ENCODE measurements at regions not wholly inside any gene's neighbourhood (a gene's known extent, or its start where the extent isn't known, plus 50 kb on each side); places are given as distances from the start of the nearest gene placed in this dataset.
A peak's percentile ranks its signal among the peaks of the same experiment; 100 is the strongest.

DNA sequence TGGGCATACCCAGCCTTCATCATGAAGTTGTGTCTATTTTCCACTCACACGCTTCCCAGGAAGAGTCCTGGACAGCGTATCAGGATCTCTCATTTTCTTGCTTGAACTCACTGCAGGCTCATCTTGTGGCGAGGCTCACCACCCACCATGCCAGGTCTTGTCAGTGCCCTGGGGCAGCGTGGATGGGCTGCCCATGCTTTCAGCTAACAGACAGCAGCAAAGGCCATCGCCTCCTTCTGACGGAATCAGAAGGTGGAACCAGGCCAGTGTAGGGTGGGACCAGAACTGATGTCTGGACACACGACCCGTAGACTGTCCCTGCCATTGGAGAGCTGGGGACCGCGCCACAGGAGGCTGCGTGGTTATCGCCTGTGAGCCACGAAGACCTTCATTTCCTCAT, 169.4 kb downstream of the FOXL1 start:
- no peak for DNase-seq (ENCODE audit: low read depth)

- no peak for DNase-seq (ENCODE audit: low read depth)
These were observed 170.3 kb downstream of the FOXL1 start for GRCh38 chr16:86748652-86749051.

GRCh38 chr16:86751076-86752030, 173.0 kb downstream of the FOXL1 start:
- no peak for DNase-seq (ENCODE audit: low read depth)

DNA sequence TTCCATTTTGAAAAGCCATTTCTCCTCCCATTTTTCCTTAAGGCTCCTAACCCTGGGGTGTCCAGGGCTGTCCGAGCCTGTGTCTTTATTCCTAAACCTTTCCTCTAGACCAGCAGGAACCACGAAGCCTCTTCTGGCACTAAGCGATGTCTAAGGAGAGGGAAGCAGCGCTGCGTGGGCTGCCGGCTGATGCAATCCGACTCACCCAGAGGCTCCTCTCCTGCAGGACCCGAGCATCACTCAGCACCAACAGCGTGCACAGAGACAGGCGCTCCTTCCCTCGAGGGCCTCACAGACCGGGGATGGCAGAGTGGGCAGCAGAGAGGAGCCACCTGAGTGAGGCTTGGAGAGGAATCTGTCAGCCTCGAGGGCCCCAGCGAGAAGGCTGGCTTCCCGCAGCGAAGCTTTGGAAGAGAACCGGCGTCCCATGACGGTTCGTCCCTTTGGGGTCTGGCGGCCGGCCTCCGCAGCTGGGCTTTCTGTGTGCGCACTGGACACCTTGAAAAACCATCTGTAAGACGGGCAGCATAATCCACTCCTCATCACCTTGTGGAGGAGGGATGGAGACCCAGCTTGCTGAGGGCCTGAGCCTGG, 174.3 kb downstream of the FOXL1 start:
- DNase-seq (ENCODE audit: low read depth), result no peak

GRCh38 chr16:86753399-86753798, 175.1 kb downstream of the FOXL1 start:
- DNase-seq (ENCODE audit: low read depth), result no peak

DNA sequence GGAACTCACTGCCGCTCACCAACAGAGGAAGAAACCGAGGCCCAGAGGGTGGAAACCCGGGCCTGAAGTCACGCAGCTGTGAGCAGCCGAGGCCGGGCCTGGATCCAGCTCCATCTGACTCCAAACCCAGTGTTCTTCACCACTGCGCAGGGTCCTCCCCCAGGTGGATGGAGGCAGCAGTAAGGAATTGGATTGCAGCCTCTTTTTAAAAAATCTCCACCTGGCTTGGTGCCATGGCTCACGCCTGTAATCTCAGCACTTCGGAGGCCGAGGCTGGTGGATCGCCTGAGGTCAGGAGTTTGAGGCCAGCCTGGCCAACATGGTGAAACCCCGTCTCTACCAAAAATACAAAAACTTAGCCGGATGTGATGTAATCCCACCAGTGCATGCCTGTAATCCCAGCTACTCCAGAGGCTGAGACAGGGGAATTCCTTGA, 177.2 kb downstream of the FOXL1 start:
- no peak for DNase-seq (ENCODE audit: low read depth)

- DNase-seq (ENCODE audit: low read depth), result no peak
These were observed 178.7 kb downstream of the FOXL1 start for GRCh38 chr16:86756882-86757703.

DNA sequence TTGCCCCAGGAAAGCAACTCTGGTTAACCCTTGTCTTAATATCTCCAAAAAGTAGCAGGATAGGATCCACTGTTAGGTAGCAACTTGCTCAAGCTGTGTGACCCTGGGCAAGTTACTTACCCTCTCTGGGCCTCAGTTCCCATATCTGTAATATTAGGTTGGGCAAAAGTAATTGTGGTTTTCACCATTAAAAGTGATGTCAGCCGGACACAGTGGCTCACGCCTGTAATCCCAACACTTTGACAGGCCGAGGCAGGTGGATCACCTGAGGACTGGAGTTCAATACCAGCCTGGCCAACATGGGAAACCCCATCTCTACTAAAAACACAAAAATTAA, 179.3 kb downstream of the FOXL1 start:
- no peak for DNase-seq (ENCODE audit: low read depth)

DNA sequence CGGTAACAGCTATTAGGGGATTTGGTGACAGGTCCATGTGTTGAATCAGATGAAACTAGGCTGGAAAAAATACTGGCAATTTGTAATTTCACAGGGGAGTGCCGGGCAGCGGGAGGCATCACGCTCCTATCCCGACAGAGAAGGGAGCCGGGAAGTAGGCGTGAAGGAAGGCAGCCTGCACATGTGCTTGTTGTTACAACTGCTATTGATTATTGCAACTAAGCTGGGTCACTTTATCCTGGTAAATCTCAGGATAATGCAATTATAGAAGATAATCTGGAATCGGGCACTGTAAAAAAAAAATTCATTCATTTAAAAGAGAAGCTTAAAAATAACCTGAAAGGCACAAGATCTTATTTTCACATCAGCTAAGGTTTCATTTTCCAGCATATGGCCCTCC, 180.6 kb downstream of the FOXL1 start:
- no peak for DNase-seq (ENCODE audit: low read depth)

GRCh38 chr16:86761111-86762031, 183.0 kb downstream of the FOXL1 start:
- DNase-seq (ENCODE audit: low read depth), result no peak

DNA sequence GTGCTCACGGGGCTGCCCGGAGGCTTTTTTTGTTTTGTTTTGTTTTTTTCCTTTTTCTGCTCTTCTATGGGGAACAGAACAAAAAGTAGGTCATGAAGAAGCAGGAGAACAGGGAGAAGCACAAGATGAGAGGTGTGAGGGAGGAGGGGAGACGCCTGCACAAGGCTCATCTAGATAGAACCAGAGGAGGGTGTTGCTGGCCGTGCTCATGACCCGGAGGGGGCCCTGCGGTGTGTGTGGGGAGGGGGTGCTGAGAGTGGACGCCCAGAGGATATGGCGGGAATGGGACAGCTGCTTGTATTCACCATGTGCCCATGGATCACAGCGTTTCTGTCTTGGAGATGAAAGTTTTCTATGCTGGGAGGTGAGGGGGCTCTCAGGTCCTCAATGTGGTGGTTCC, 183.7 kb downstream of the FOXL1 start:
- DNase-seq (ENCODE audit: low read depth), result no peak

- DNase-seq (ENCODE audit: low read depth), result no peak
These were observed 185.5 kb downstream of the FOXL1 start for GRCh38 chr16:86763819-86764218.

- DNase-seq (ENCODE audit: low read depth), result no peak
These were observed 186.2 kb downstream of the FOXL1 start for GRCh38 chr16:86764551-86764950.

DNA sequence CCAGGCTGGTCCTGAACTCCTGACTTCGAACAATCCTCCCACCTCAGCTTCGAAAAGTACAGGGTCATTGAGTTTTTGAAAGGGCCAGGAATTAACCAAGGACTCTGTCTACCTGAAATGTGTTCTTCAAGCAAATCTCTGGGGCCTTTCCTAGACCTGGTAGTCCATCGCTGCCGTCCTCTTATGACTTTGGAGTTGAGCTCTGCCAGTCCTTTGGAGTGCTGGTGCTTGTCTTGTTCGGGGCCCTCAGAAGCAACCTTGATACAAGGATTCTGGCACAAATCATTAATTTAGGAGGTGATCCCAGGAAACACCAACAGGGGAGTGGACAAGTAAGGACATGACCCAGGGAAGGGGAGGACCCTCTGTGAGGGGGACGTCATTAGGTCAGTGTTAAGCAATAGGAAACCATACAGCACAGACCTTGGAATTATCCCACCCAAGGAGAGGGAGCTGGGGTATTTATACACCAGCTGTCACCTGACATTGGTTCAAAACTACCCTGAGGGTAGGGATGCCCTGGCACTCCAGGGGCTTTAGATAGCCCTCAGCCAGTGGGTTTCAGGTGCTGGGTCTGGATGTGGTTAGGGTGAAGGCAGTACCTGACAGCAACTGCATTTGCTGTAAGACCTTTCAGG, 187.2 kb downstream of the FOXL1 start:
- no peak for DNase-seq (ENCODE audit: low read depth)

GRCh38 chr16:86766700-86767099, 188.4 kb downstream of the FOXL1 start:
- DNase-seq (ENCODE audit: low read depth), result no peak

GRCh38 chr16:86768228-86768791, 190.0 kb downstream of the FOXL1 start:
- DNase-seq (ENCODE audit: low read depth), result no peak

- DNase-seq (ENCODE audit: low read depth), result no peak
These were observed 190.7 kb downstream of the FOXL1 start for GRCh38 chr16:86768999-86769398.

GRCh38 chr16:86771506-86772460, 193.4 kb downstream of the FOXL1 start:
- peak; percentile 30 for DNase-seq (ENCODE audit: low read depth)

GRCh38 chr16:86772671-86773353, 194.5 kb downstream of the FOXL1 start:
- peak; percentile 76 for DNase-seq (ENCODE audit: low read depth)
